GM18520 (cell line): ENCODE measurements at regions not wholly inside any gene's neighbourhood (a gene's known extent, or its start where the extent isn't known, plus 50 kb on each side); places are given as distances from the start of the nearest gene placed in this dataset.

ENCODE experiments used
- ATAC-seq: cut with Tn5 transposase; IDR thresholded peaks from one replicate; pipeline ENCODE4 v1.9.1; 2021; ENCODE audit not compliant: unreplicated experiment

- no peak for ATAC-seq
These were observed 51.5 kb upstream of the ANTXR2 start for GRCh38 chr4:80124246-80125211.
